Gastroesophageal sphincter (tissue), 4 donors: ENCODE measurements at regions not wholly inside any gene's neighbourhood (a gene's known extent, or its start where the extent isn't known, plus 50 kb on each side); places are given as distances from the start of the nearest gene placed in this dataset.
"Not testable (repeated sequence)": the region's sequence is repeated elsewhere in the genome, so short reads cannot be mapped to it uniquely, and the experiment has no call there.

ENCODE experiments used
- ATAC-seq: fragments of 150-250 bp; one replicate; pipeline ENCODE4 v1.9.1; 2016; ENCODE audit warnings: mild to moderate bottlenecking, moderate library complexity
- H3K27ac ChIP-seq, 4 donors: fragments of 200-600 bp; sonication (generic) in 3 of 4; 1 replicate in 3 of 4; 2 replicates in 1 of 4; pipeline ENCODE4 v1.5.1; 2016 to 2019
- H3K27me3 ChIP-seq: fragments of 200-600 bp; sonication (generic); one replicate; pipeline ENCODE4 v1.5.1; 2019
- H3K36me3 ChIP-seq, 2 donors: fragments of 200-600 bp; sonication (generic); one replicate each; pipeline ENCODE4 v1.5.1; 2019; ENCODE audit warnings: control low read depth in 1 of 2
- H3K4me1 ChIP-seq, 3 donors: fragments of 200-600 bp; sonication (generic); 1 replicate in 2 of 3; 2 replicates in 1 of 3; pipeline ENCODE4 v1.5.1; 2016 to 2019; ENCODE audit warnings: control low read depth in 2 of 3
- H3K4me3 ChIP-seq, 2 donors: fragments of 200-600 bp; sonication (generic); one replicate each; pipeline ENCODE4 v1.5.1; 2019; ENCODE audit warnings: mild to moderate bottlenecking in 1 of 2, moderate library complexity in 1 of 2
- H3K9me3 ChIP-seq, 3 donors: fragments of 200-600 bp; sonication (generic); one replicate each; pipeline ENCODE4 v1.5.1; 2017 to 2019; ENCODE audit warnings: control low read depth in 2 of 3
- CTCF ChIP-seq, 4 experiments: fragments of 200-600 bp in 2 of 4; fragments of 450-650 bp in 2 of 4; sonication (generic) in 1 of 4; IDR thresholded peaks; one replicate each; pipeline ENCODE4 v1.5.1; 2017 to 2019; ENCODE audit warnings: antibody characterized with exemption in 4 of 4, mild to moderate bottlenecking in 2 of 4, moderate library complexity in 2 of 4
- EP300 ChIP-seq: sonication (generic); formaldehyde crosslinking; IDR thresholded peaks from one replicate; pipeline ENCODE4 v1.6.1; 2017; ENCODE audit warnings: antibody characterized with exemption, mild to moderate bottlenecking
- POLR2A ChIP-seq, 2 donors: fragments of 450-650 bp; IDR thresholded peaks; one replicate each; pipeline ENCODE4 v1.6.1; 2017; ENCODE audit warnings: antibody characterized with exemption in 2 of 2, mild to moderate bottlenecking in 2 of 2, moderate library complexity in 1 of 2
- POLR2AphosphoS5 ChIP-seq: sonication (generic); formaldehyde crosslinking; IDR thresholded peaks from one replicate; pipeline ENCODE4 v1.6.1; 2017; ENCODE audit warnings: antibody characterized with exemption
- WGBS, 2 donors: methylation state at CpG; one replicate each; pipeline ENCODE4 v1.1.5; 2018; ENCODE audit warnings: low coverage in 1 of 2; 5-methylcytosine and 5-hydroxymethylcytosine counted together

GRCh38 chr1:24268555-24268954 lies 50.6 kb upstream of the GRHL3 start:
- Histone ChIP-seq H3K27me3 (peaks cover 19% of the 10 kb centered on the region), H3K9me3 (peaks cover 0 to 34% (median 0%) of the 10 kb centered on the region in 3 donors)
- ATAC-seq, H3K4me3 ChIP-seq, H3K4me1 ChIP-seq, H3K27ac ChIP-seq, H3K36me3 ChIP-seq: not testable (repeated sequence)
- WGBS, 2 donors: 85 to 100% methylated on average over 1 of the region's 1 CpG

GRCh38 chr1:24266998-24267397 lies 52.2 kb upstream of the GRHL3 start:
- no peak overlapping the region for H3K27ac ChIP-seq
- H3K4me1 ChIP-seq: no peaks in the 10 kb centered on the region
- peaks cover 0 to 30% (median 0%) of the 10 kb centered on the region in 3 donors for H3K9me3 ChIP-seq
- WGBS, 2 donors: 61 to 80% methylated on average over 2 to 3 of the region's 3 CpGs
- no peak overlapping the region for H3K4me3 ChIP-seq
- TF ChIP-seq POLR2AphosphoS5: no peak
- no peak for TF ChIP-seq CTCF (IDR thresholded peaks at IDR 0.05)
- no peak for TF ChIP-seq POLR2A (IDR thresholded peaks at IDR 0.05)
- no peak for TF ChIP-seq EP300
- H3K27me3 ChIP-seq: peaks cover 19% of the 10 kb centered on the region
- ATAC-seq: no peak
- no peaks in the 10 kb centered on the region for H3K36me3 ChIP-seq

- ATAC-seq: no peak
- TF ChIP-seq POLR2A (IDR thresholded peaks at IDR 0.05) (no peak), POLR2AphosphoS5 (no peak), EP300 (no peak), CTCF (IDR thresholded peaks at IDR 0.05) (no peak)
- Histone ChIP-seq H3K9me3 (peaks cover 0 to 27% (median 0%) of the 10 kb centered on the region in 3 donors), H3K27me3 (peaks cover 19% of the 10 kb centered on the region), H3K27ac (no peak overlapping the region), H3K36me3 (no peaks in the 10 kb centered on the region), H3K4me1 (no peaks in the 10 kb centered on the region), H3K4me3 (no peak overlapping the region)
- 50 to 51% methylated on average over 7 to 8 of the region's 9 CpGs for WGBS, 2 donors
Observed at GRCh38 chr1:24266398-24266941, 52.7 kb upstream of the GRHL3 start.

GRCh38 chr1:24263746-24264145 lies 55.4 kb upstream of the GRHL3 start:
- WGBS, 2 donors: 64% methylated on average over 1 of the region's 1 CpG
- no peak for ATAC-seq
- Histone ChIP-seq H3K4me3 (no peak overlapping the region), H3K27ac (no peak overlapping the region), H3K9me3 (peaks cover 0 to 13% (median 0%) of the 10 kb centered on the region in 3 donors), H3K27me3 (peaks cover 9% of the 10 kb centered on the region), H3K4me1 (no peaks in the 10 kb centered on the region), H3K36me3 (no peaks in the 10 kb centered on the region)
- TF ChIP-seq EP300 (no peak), POLR2AphosphoS5 (no peak), CTCF (IDR thresholded peaks at IDR 0.05) (no peak)

GRCh38 chr1:24263211-24263610 lies 55.9 kb upstream of the GRHL3 start:
- Histone ChIP-seq H3K36me3 (no peaks in the 10 kb centered on the region), H3K27ac (no peak overlapping the region), H3K4me1 (no peaks in the 10 kb centered on the region), H3K4me3 (no peak overlapping the region), H3K9me3 (peaks cover 0 to 13% (median 0%) of the 10 kb centered on the region in 3 donors), H3K27me3 (peaks cover 9% of the 10 kb centered on the region)
- TF ChIP-seq EP300: no peak
- no peak for TF ChIP-seq POLR2AphosphoS5
- TF ChIP-seq POLR2A (IDR thresholded peaks at IDR 0.05): no peak
- no peak for TF ChIP-seq CTCF (IDR thresholded peaks at IDR 0.05)
- ATAC-seq: no peak
- WGBS, 2 donors: 89% methylated on average over 4 of the region's 4 CpGs; no CpG with 5 or more reads in 1 of the 2 donors
